HG03159 (cell line): ENCODE measurements at regions not wholly inside any gene's neighbourhood (a gene's known extent, or its start where the extent isn't known, plus 50 kb on each side); places are given as distances from the start of the nearest gene placed in this dataset.

Source experiments
- ATAC-seq: cut with Tn5 transposase; IDR thresholded peaks from one replicate; pipeline ENCODE4 v1.9.1; 2021; ENCODE audit warnings: mild to moderate bottlenecking, moderate library complexity; ENCODE audit not compliant: unreplicated experiment

DNA sequence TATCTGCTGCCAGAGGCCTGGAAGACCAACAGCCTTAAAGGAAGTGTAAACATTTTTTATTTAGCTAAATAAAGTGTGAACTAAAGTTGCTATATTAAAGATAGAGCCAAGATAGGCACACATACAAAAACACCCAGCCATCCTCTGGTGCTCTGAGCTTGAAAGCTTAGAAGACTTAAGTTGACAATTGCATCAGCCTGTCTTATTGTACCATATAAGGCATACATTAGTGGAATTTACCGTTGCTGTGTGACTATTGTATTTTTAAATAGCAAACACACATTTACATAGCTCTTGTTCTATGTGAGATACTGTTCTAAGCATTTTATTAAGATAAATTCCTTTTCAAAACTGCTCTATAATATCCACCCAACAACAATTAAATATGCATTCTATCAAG is 736.6 kb upstream of the ZEB2 start:
- no peak for ATAC-seq

DNA sequence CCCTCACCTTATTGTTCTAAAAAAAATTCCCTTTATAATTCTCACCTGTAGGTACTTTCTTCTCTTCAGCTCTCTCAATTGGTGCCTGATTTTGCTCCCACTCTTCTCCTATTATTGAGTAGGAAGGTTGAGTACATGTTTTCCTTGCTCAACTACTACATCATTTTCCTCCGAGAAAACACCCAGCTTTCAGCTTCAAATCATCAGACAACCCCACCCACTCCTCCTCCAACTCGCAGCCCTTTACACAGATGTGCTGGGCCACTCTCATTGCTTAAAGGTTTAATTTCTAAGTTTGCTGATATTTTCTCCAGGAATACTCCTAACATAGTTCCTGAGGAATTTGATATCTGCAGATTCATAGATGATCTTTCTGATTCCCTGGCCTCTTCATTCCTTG is 734.4 kb upstream of the ZEB2 start:
- ATAC-seq: no peak

GRCh38 chr2:145253492-145253891 is 733.6 kb upstream of the ZEB2 start:
- ATAC-seq: no peak

GRCh38 chr2:145245268-145245870 is 725.5 kb upstream of the ZEB2 start:
- no peak for ATAC-seq

DNA sequence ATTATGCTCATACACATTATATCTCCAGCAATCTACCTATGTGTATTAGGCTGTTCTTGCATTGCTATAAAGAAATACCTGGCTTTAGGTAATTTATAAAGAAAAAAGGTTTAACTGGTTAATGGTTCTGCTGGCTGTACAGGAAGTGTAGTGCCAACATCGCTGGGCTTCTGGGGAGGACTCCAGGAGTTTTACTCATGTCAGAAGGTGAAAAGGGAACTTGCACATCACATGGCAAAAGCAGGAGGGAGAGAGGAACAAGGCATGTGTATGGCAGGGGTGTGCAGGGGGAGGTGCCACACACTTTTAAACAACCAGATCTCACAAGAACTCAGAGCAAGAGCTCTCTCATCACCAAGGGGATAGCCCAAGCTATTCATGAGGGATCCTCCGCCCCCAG is 715.4 kb upstream of the ZEB2 start:
- ATAC-seq: no peak

DNA sequence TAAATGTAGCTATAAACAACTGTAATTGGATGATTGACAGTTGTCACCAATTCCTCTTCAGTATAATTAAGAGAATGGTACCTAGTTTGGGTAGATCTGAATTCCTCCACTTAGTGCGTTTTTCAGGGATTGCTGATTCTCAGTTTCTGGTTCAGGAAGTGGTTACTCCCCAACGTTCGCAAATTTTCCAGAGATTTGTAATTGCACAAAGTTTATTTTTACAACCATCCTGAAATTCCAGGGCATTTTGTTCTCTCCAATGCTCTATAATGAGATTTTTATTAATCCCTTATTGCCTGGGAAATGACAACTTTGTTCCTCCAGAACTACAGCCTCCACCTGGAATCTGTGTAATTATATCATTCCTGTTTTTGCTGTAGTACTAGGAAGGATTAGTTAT is 710.6 kb upstream of the ZEB2 start:
- ATAC-seq: no peak

DNA sequence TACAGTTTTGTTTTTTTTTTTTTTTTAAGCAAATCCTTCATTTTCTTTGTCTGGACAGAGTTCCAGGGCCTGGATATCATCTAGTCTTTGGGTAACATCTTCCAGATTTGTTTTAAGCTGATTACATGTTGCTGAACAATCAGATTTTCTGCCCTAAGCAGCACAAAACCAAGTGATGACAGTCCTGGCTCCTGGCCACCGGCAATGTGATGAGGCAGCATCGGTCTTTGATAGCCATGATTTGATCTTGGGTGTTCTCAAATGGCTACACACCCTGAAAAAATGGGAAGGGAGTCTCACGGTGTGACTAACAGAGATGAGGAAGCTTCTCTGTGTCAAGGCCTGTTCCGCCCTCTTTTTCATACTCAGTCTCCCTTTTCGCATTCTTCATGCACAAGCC is 708.6 kb upstream of the ZEB2 start:
- no peak for ATAC-seq

DNA sequence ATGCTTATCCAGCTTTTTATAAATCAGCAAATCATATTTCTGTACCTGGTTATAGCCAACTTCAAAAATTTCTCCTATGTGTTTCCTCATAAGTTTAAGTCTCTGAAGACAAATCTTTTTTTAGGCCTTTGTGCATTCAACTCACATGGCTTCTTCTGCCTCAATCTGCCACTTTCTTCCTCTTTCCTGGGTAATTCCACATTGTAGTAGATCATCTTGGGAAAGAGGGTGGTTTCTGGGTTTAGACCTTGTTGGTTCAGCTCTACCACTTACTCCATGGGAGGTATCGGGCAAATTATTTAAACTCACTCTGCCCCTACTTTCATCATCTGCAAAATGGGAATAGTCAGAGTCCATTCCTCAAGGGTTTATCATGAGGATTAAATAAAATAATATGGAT is 707.0 kb upstream of the ZEB2 start:
- no peak for ATAC-seq

DNA sequence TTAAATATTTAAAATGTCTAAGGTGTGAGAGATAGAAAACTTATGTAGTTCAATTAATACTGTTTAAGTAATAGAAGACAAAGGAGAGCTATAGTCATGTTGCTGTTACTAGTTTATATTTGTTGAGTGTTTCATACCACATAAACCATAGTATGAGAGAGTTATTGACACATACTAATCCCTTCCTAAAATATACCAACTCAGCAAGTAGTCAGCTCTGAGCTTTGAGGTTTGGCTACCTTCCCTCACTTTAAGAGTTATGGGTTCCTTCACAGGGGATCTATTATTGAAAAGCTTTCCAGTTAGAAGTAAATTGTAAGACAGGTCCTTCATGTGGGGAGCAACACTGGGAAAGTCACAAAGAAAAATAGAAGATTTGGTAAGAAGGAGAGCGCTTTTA is 701.6 kb upstream of the ZEB2 start:
- ATAC-seq: no peak

DNA sequence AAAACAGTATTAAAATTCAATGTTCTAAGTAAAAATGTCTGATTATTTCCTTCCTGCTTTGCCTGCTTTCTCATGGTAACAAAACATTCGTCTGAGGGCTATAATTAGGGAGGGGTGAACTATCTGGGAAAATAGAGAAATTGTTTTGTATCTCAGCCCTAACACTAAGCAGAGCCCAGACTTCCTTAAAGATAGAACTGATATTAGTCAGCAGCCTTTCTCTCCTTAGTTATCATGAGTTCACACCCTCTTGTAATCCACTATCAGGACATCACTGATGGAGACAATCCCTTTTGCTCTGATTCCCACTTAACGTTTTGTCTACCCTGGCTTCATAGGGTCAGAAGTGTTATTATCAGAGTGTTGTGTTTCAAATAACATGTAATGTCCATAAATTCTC is 701.1 kb upstream of the ZEB2 start:
- ATAC-seq: no peak

GRCh38 chr2:145220496-145220895 is 700.6 kb upstream of the ZEB2 start:
- no peak for ATAC-seq

DNA sequence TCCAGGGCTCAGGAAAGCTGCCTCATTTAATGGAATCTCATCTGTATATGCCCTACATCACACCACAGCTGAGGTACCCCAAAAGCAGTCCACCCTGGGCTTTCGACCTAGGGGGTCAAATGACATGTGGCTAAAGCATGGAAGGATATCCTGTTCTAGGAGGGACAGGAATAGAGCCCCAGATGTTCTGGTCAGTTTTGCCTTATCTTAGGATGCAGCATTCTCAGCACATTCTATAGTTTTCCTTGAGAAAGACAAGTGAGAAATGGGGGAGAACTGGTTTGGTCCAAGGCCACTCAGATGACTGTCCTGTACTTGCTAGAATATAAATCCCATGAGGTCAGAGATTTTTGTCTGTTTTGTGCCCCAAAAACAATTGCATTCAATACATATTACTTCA is 688.0 kb upstream of the ZEB2 start:
- no peak for ATAC-seq

DNA sequence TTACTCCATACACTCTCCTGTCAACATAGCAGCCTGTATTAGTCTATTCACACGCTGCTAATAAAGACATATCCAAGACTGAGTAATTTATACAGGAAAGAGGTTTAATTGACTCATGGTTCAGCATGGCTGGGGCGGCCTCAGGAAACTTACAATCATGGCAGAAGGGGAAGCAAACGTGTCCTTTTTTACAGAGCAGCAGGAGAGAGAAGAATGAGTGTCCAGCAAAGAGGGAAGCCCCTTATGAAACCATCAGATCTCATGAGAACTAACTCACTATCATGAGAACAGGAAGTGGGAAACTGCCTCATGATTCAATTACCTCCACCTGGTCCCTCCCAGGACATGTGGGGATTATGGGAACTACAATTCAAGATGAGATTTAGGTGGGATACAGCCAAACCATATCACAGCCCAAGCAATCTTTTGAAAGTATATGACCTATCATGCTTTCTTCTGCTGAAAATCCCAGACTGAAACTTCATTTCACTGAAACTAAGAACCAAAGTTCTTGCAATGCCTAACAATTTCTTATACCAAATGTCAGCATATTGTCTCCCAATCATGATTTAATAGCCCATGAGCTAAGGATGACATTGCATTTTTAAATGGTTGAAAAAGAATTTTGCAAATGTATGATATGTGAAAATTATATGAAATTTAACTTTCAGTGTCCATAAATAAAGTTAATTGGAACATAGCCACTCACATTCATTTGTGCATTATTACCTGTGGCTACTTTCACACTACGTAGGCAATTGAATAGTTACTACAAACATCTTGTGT is 686.8 kb upstream of the ZEB2 start:
- ATAC-seq: no peak

DNA sequence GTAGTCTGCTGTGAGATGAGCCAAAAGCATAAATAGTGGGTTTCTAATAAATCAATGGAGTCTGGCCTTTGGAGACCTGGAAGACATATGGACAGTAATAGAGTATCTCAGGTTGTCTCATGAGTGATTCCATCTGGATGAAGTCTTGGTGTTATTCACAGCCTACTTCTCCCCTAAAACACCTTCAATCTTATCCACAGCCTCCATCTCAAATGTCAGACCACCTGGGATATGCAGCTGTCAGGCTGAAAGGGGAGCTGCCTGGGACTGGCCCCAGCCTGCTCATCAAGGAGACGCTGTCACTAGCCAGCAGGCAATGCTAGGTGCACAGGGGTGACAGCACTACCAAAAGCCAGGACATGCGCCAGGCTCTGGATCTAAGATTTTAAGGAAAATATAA is 684.0 kb upstream of the ZEB2 start:
- no peak for ATAC-seq

- no peak for ATAC-seq
These were observed 680.1 kb upstream of the ZEB2 start for GRCh38 chr2:145199827-145200706.

- no peak for ATAC-seq
These were observed 679.1 kb upstream of the ZEB2 start for GRCh38 chr2:145199042-145199441.

DNA sequence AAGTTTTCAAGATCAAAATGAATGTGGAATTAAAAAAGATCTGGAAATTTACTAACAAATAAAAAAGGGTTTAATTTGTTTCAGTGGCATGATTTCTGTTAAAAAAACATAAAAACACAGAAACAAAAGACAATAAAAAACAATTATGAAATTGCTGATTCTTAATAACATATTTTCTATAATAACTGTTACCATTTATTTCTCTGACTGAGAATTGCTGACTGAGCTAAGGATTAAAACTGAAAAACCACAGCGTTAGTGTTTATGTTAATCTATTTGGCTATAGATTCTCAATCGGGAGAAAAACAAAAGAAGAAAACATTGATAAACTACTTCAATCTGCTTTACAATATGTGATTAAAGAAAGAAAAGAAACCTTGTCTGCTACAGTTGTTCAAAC is 678.6 kb upstream of the ZEB2 start:
- ATAC-seq: no peak

DNA sequence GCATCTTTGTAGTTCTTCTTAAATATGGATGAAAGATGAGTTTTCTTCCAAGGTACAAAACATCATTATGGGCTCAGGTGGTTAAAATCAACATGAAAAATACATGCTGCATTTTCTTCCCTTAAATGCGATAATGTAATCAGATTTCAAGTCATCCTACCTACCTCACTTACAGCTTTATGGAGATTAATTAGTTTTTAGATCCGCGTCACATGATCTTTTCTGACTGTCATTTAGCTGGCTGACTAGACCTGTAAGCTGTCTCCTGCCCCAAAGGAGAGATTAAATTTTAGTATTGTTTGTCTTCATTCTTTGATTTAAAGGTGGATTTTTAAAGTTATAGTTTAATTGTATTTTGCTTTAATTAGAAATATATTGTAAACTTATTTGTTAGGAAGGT is 678.0 kb upstream of the ZEB2 start:
- ATAC-seq: no peak

GRCh38 chr2:145194673-145195072 is 674.8 kb upstream of the ZEB2 start:
- no peak for ATAC-seq

GRCh38 chr2:145190031-145190703 is 670.2 kb upstream of the ZEB2 start:
- ATAC-seq: no peak

DNA sequence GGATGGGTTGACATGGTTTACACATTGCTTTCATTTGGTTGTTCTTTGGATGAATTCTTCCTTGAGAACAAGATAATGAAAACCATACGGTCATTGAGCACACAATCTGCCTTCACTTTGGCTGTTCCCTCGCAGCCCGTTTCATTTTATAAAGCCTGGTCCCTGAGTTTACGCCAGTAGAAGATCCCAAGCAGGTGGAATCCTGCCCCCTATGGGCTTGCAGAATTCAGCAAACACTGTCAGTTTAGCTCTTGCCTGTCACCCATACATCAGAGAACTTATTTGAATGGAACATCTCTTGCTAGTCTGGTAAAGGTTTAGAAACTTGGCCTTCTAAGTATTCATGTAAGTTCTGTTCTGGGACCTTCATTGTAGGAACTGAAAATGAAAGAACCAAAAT is 666.4 kb upstream of the ZEB2 start:
- no peak for ATAC-seq
